ENCODE measurements at regions not wholly inside any gene's neighbourhood (a gene's known extent, or its start where the extent isn't known, plus 50 kb on each side); places are given as distances from the start of the nearest gene placed in this dataset.

GRCh38 chr7:112572669-112573301 is 92.0 kb downstream of the LSMEM1 start:
- no peak overlapping the region for H3K27ac ChIP-seq
- TF ChIP-seq POLR2A (IDR thresholded peaks at IDR 0.05) = no peak
- TF ChIP-seq CTCF (IDR thresholded peaks at IDR 0.05) = no peak
- no peaks in the 10 kb centered on the region for H3K4me1 ChIP-seq
- DNase-seq = no peak
- H3K4me3 ChIP-seq = no peak overlapping the region
- no peaks in the 10 kb centered on the region for H3K9me3 ChIP-seq
- H3K36me3 ChIP-seq = no peaks in the 10 kb centered on the region
- no peaks in the 10 kb centered on the region for H3K27me3 ChIP-seq
- intact Hi-C loops (cut with DNase I; ENCODE audit: low total_unique reads) = no loop called here

GRCh38 chr7:112573302-112574039 is 92.7 kb downstream of the LSMEM1 start:
- H3K27me3 ChIP-seq = no peaks in the 10 kb centered on the region
- no peaks in the 10 kb centered on the region for H3K4me1 ChIP-seq
- no peak for DNase-seq
- H3K27ac ChIP-seq = no peak overlapping the region
- no peaks in the 10 kb centered on the region for H3K36me3 ChIP-seq
- TF ChIP-seq POLR2A (IDR thresholded peaks at IDR 0.05) (no peak), CTCF (IDR thresholded peaks at IDR 0.05) (no peak)
- intact Hi-C loops (cut with DNase I; ENCODE audit: low total_unique reads) = no loop called here
- no peak overlapping the region for H3K4me3 ChIP-seq
- H3K9me3 ChIP-seq = no peaks in the 10 kb centered on the region

- H3K27me3 ChIP-seq = no peaks in the 10 kb centered on the region
- TF ChIP-seq CTCF (IDR thresholded peaks at IDR 0.05) (no peak), POLR2A (IDR thresholded peaks at IDR 0.05) (no peak)
- no peaks in the 10 kb centered on the region for H3K9me3 ChIP-seq
Observed at GRCh38 chr7:112575864-112576263, 95.1 kb downstream of the LSMEM1 start.

GRCh38 chr7:112579388-112579787 is 98.6 kb downstream of the LSMEM1 start:
- intact Hi-C loops (cut with DNase I; ENCODE audit: low total_unique reads) = no loop called here
- Histone ChIP-seq H3K36me3 (no peaks in the 10 kb centered on the region), H3K27me3 (no peaks in the 10 kb centered on the region), H3K27ac (no peak overlapping the region), H3K9me3 (no peaks in the 10 kb centered on the region), H3K4me3 (no peak overlapping the region), H3K4me1 (no peaks in the 10 kb centered on the region)
- no peak for DNase-seq
- TF ChIP-seq CTCF (IDR thresholded peaks at IDR 0.05) (no peak), POLR2A (IDR thresholded peaks at IDR 0.05) (no peak)

More at GRCh38 chr7:112575864-112576263, 95.1 kb downstream of the LSMEM1 start:
- Histone ChIP-seq H3K4me3 (no peak overlapping the region), H3K27ac (no peak overlapping the region), H3K4me1 (no peaks in the 10 kb centered on the region), H3K36me3 (no peaks in the 10 kb centered on the region)
- intact Hi-C loops (cut with DNase I; ENCODE audit: low total_unique reads) = no loop called here
- no peak for DNase-seq

- intact Hi-C loops (cut with DNase I; ENCODE audit: low total_unique reads) = no loop called here
- DNase-seq = no peak
- H3K27me3 ChIP-seq = no peaks in the 10 kb centered on the region
- TF ChIP-seq POLR2A (IDR thresholded peaks at IDR 0.05) = no peak
- no peak for TF ChIP-seq CTCF (IDR thresholded peaks at IDR 0.05)
- no peaks in the 10 kb centered on the region for H3K36me3 ChIP-seq
- no peaks in the 10 kb centered on the region for H3K9me3 ChIP-seq
- no peak overlapping the region for H3K27ac ChIP-seq
- no peak overlapping the region for H3K4me3 ChIP-seq
- H3K4me1 ChIP-seq = no peaks in the 10 kb centered on the region
Observed at GRCh38 chr7:112580717-112581435, 100.1 kb downstream of the LSMEM1 start.

All from uterus (tissue), 3 donors.